ENCODE measurements at regions not wholly inside any gene's neighbourhood (a gene's known extent, or its start where the extent isn't known, plus 50 kb on each side); places are given as distances from the start of the nearest gene placed in this dataset.

GRCh38 chr1:238778113-238778512 is 608.3 kb upstream of the CHRM3 start:
- no peak overlapping the region for H3K9ac ChIP-seq (ENCODE audit: extremely low read depth, insufficient read length, low read length)
- Mint-ChIP-seq H3K9me3 (no peaks in the 10 kb centered on the region), H3K4me1 (no peaks in the 10 kb centered on the region), H3K4me3 (no peak overlapping the region), H3K27ac (no peak overlapping the region), H3K27me3 (ENCODE audit: low read depth) (no peaks in the 10 kb centered on the region), H3K36me3 (ENCODE audit: insufficient read depth in 1 of 3, low read depth in 3 of 3) (no peaks in the 10 kb centered on the region)
- H3K56ac ChIP-seq (ENCODE audit: insufficient read length, low read depth, low read length): no peak overlapping the region
- no peaks in the 10 kb centered on the region for H3K9me3 ChIP-seq (ENCODE audit: control insufficient read depth, low read depth, low read length)
- no peak overlapping the region for H3K23ac ChIP-seq (ENCODE audit: insufficient read length, low read depth, low read length)
- no peaks in the 10 kb centered on the region for H4K20me1 ChIP-seq (ENCODE audit: control insufficient read depth, insufficient read depth, insufficient read length)
- no peak overlapping the region for H3K4me2 ChIP-seq (ENCODE audit: insufficient read depth, insufficient read length, low read length)
- H3K14ac ChIP-seq (ENCODE audit: insufficient read depth, low read length): no peak overlapping the region
- no peak overlapping the region for H4K91ac ChIP-seq (ENCODE audit: insufficient read length, low read depth, low read length)
- no peaks in the 10 kb centered on the region for H3K27me3 ChIP-seq (ENCODE audit: insufficient read depth, low read length)
- H2BK12ac ChIP-seq (ENCODE audit: insufficient read length, low read depth, low read length): no peak overlapping the region
- no peak overlapping the region for H3K4ac ChIP-seq (ENCODE audit: low read depth, low read length)
- DNase-seq: no peak
- no peak overlapping the region for H4K5ac ChIP-seq (ENCODE audit: insufficient read length, low read depth, low read length)
- no peak overlapping the region for H3T11ph ChIP-seq (ENCODE audit: low read length)
- no peak overlapping the region for H2BK15ac ChIP-seq (ENCODE audit: low read depth, low read length)
- no peak overlapping the region for H4K8ac ChIP-seq (replicated peaks; ENCODE audit: insufficient read length, low read depth, low read length)
- H3K27ac ChIP-seq (ENCODE audit: insufficient read length, low read depth, low read length): no peak overlapping the region
- H3K23me2 ChIP-seq (ENCODE audit: insufficient read length, low read depth, low read length, poor library complexity, severe bottlenecking): no peaks in the 10 kb centered on the region
- H2BK5ac ChIP-seq (ENCODE audit: insufficient read length, low read length): no peak overlapping the region
- WGBS (ENCODE audit: extremely low coverage, insufficient read length, low lambda C conversion rate): no CpG with 5 or more reads among the region's 1 CpG
- H3K79me1 ChIP-seq (ENCODE audit: insufficient read depth, low read depth, low read length, poor library complexity, severe bottlenecking): no peaks in the 10 kb centered on the region
- no peaks in the 10 kb centered on the region for H3K4me1 ChIP-seq (ENCODE audit: insufficient read depth, low read length)
- H2BK20ac ChIP-seq (ENCODE audit: low read depth, low read length, poor library complexity, severe bottlenecking): no peak overlapping the region
- TF ChIP-seq CTCF (conservative IDR thresholded peaks at IDR 0.05): no peak
- H3K18ac ChIP-seq (ENCODE audit: insufficient read length, low read depth, low read length): no peak overlapping the region
- no peak overlapping the region for H2BK120ac ChIP-seq (ENCODE audit: low read depth, low read length, poor library complexity, severe bottlenecking)
- no peak overlapping the region for H2AFZ ChIP-seq (ENCODE audit: low read length)
- H2AK5ac ChIP-seq (ENCODE audit: insufficient read length, low read length): no peak overlapping the region
- no peaks in the 10 kb centered on the region for H3K79me2 ChIP-seq (ENCODE audit: insufficient read depth, low read length)
